ENCODE measurements at regions not wholly inside any gene's neighbourhood (a gene's known extent, or its start where the extent isn't known, plus 50 kb on each side); places are given as distances from the start of the nearest gene placed in this dataset.

DNA sequence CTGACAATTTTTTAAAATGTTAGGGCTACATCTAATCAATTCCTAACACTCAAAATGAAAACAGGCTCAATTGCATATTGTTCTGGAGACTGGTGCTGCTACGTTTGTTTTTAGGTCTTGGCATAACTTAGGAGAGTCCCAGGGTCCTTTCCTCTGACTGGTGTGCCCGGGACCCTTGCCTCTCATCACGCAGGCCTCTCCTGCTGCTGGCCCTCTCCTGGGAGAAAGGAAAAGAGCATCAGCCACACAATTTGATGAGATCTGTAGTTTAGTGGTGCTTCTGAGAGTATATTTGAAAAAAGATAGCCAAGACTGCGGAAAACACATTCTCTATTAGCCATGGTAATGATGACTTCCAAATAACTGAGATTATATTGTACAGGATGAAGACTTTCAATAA is 380.0 kb downstream of the KLF12 start:
- Histone ChIP-seq H3K4me2 (no peak overlapping the region), H3K27me3 (ENCODE audit: insufficient read depth, low read depth) (no peaks in the 10 kb centered on the region), H3K4me1 (ENCODE audit: low read depth, poor library complexity, severe bottlenecking) (no peaks in the 10 kb centered on the region), H2AFZ (ENCODE audit: low read depth) (no peak overlapping the region), H4K20me1 (ENCODE audit: insufficient read depth) (no peaks in the 10 kb centered on the region), H3K36me3 (ENCODE audit: insufficient read depth) (no peaks in the 10 kb centered on the region), H3K9ac (no peak overlapping the region), H3K27ac (no peak overlapping the region), H3K4me3 (IDR thresholded peaks at IDR 0.05; ENCODE audit: insufficient read depth, low read depth, low read length) (no peak overlapping the region), H3K79me2 (ENCODE audit: insufficient read depth, low read depth) (no peaks in the 10 kb centered on the region)
- TF ChIP-seq, protein P1, sequence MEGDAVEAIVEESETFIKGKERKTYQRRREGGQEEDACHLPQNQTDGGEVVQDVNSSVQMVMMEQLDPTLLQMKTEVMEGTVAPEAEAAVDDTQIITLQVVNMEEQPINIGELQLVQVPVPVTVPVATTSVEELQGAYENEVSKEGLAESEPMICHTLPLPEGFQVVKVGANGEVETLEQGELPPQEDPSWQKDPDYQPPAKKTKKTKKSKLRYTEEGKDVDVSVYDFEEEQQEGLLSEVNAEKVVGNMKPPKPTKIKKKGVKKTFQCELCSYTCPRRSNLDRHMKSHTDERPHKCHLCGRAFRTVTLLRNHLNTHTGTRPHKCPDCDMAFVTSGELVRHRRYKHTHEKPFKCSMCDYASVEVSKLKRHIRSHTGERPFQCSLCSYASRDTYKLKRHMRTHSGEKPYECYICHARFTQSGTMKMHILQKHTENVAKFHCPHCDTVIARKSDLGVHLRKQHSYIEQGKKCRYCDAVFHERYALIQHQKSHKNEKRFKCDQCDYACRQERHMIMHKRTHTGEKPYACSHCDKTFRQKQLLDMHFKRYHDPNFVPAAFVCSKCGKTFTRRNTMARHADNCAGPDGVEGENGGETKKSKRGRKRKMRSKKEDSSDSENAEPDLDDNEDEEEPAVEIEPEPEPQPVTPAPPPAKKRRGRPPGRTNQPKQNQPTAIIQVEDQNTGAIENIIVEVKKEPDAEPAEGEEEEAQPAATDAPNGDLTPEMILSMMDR (conservative IDR thresholded peaks at IDR 0.05; ENCODE audit: low read depth, low read length): no peak

DNA sequence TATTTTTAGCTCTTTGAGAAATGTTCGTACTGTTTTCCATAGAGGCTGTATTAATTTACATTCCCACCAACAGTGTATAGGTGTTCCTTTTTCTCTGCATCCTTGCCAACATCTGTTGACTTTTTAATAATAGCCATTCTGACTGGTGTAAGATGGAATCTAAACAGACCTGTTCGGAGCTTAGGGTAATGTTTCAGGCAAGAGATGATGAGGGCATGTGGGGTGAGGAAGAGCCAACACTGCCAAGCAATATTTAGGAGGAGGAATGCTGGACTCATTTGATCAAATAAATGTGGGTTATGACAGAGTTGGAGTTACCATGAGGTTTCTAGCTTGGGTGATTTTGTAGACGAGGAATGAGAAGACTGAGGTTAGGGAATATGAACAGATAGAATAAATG is 382.9 kb downstream of the KLF12 start:
- Histone ChIP-seq H3K36me3 (ENCODE audit: insufficient read depth) (no peaks in the 10 kb centered on the region), H3K9ac (no peak overlapping the region), H4K20me1 (ENCODE audit: insufficient read depth) (no peaks in the 10 kb centered on the region), H3K4me3 (IDR thresholded peaks at IDR 0.05; ENCODE audit: insufficient read depth, low read depth, low read length) (no peak overlapping the region), H2AFZ (ENCODE audit: low read depth) (no peak overlapping the region), H3K79me2 (ENCODE audit: insufficient read depth, low read depth) (no peaks in the 10 kb centered on the region), H3K27me3 (ENCODE audit: insufficient read depth, low read depth) (no peaks in the 10 kb centered on the region), H3K4me1 (ENCODE audit: low read depth, poor library complexity, severe bottlenecking) (no peaks in the 10 kb centered on the region), H3K27ac (no peak overlapping the region), H3K4me2 (no peak overlapping the region)
- TF ChIP-seq, protein P1 (conservative IDR thresholded peaks at IDR 0.05; ENCODE audit: low read depth, low read length): no peak

DNA sequence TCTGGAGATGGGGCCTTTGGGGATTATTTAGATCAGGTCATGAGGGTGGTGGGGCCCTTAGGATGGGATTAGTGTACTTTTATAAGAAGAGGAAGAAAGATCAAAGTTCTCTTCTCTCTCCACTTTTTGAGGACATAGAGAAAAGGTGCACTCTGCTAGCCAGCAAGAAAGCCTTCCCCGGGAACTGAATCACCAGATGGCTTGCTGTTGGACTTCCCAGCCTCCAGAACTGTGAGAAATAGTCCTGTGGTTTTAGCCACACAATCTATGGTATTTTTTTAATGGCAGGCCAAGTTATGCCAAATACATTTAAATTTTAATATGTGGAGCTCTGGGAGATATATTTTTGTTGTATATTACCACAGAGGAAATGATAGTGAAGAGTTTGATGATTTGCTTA is 385.8 kb downstream of the KLF12 start:
- no peak overlapping the region for H3K9ac ChIP-seq

DNA sequence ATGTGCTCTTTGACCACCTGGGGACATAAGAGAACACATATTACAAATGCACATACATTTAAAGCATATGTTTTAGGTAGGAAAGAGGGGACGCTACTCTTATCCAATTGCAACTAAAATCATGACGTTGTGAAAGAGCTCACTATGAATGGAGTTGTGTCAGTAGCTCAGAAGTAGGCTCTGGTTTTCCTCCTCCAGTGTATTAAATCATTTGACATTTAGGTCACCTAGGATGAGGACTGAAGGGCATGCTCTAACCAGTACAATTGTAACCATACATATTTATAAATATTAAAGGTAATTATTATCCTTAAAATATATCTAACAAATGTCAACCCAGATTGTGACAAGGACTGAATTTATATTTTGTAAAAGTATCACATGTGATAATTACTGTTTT is 389.0 kb downstream of the KLF12 start:
- H3K4me1 ChIP-seq (ENCODE audit: low read depth, poor library complexity, severe bottlenecking): no peaks in the 10 kb centered on the region
- H3K36me3 ChIP-seq (ENCODE audit: insufficient read depth): no peaks in the 10 kb centered on the region
- H3K4me3 ChIP-seq (IDR thresholded peaks at IDR 0.05; ENCODE audit: insufficient read depth, low read depth, low read length): no peak overlapping the region
- no peak overlapping the region for H3K27ac ChIP-seq
- no peak overlapping the region for H3K4me2 ChIP-seq
- H3K9ac ChIP-seq: no peak overlapping the region
- no peaks in the 10 kb centered on the region for H4K20me1 ChIP-seq (ENCODE audit: insufficient read depth)
- no peaks in the 10 kb centered on the region for H3K79me2 ChIP-seq (ENCODE audit: insufficient read depth, low read depth)
- H2AFZ ChIP-seq (ENCODE audit: low read depth): no peak overlapping the region
- no peaks in the 10 kb centered on the region for H3K27me3 ChIP-seq (ENCODE audit: insufficient read depth, low read depth)
- TF ChIP-seq, protein P1 (conservative IDR thresholded peaks at IDR 0.05; ENCODE audit: low read depth, low read length): no peak

More for the DNA sequence above, 385.8 kb downstream of the KLF12 start:
- TF ChIP-seq, protein P1 (conservative IDR thresholded peaks at IDR 0.05; ENCODE audit: low read depth, low read length): no peak
- Histone ChIP-seq H3K4me3 (IDR thresholded peaks at IDR 0.05; ENCODE audit: insufficient read depth, low read depth, low read length) (no peak overlapping the region), H4K20me1 (ENCODE audit: insufficient read depth) (no peaks in the 10 kb centered on the region), H2AFZ (ENCODE audit: low read depth) (no peak overlapping the region), H3K4me2 (no peak overlapping the region), H3K27ac (no peak overlapping the region), H3K27me3 (ENCODE audit: insufficient read depth, low read depth) (no peaks in the 10 kb centered on the region), H3K4me1 (ENCODE audit: low read depth, poor library complexity, severe bottlenecking) (no peaks in the 10 kb centered on the region), H3K36me3 (ENCODE audit: insufficient read depth) (no peaks in the 10 kb centered on the region), H3K79me2 (ENCODE audit: insufficient read depth, low read depth) (no peaks in the 10 kb centered on the region)
